NCI-H2081 (cell line): ENCODE measurements at regions not wholly inside any gene's neighbourhood (a gene's known extent, or its start where the extent isn't known, plus 50 kb on each side); places are given as distances from the start of the nearest gene placed in this dataset.
"Not testable (repeated sequence)": the region's sequence is repeated elsewhere in the genome, so short reads cannot be mapped to it uniquely, and the experiment has no call there.

Experiments
- DNase-seq, 2 experiments: peaks; one replicate each; lab custom pipeline; 2025; lab: John Stamatoyannopoulos, UW

GRCh38 chr18:27579364-27579763, 394.3 kb upstream of the CHST9 start:
- no peak for DNase-seq

- no peak for DNase-seq
Observed at GRCh38 chr18:27577752-27578151, 392.6 kb upstream of the CHST9 start.

GRCh38 chr18:27577265-27577664, 392.2 kb upstream of the CHST9 start:
- no peak for DNase-seq

GRCh38 chr18:27567434-27567833, 382.3 kb upstream of the CHST9 start:
- DNase-seq: no peak

- no peak for DNase-seq
Observed at GRCh38 chr18:27564066-27564465, 379.0 kb upstream of the CHST9 start.

- no peak for DNase-seq
Observed at GRCh38 chr18:27558388-27559155, 373.5 kb upstream of the CHST9 start.

GRCh38 chr18:27556741-27557140, 371.6 kb upstream of the CHST9 start:
- no peak for DNase-seq

GRCh38 chr18:27549335-27550039, 364.4 kb upstream of the CHST9 start:
- no peak for DNase-seq

- no peak for DNase-seq
Observed at GRCh38 chr18:27546991-27547390, 361.9 kb upstream of the CHST9 start.

- no peak for DNase-seq
Observed at GRCh38 chr18:27544206-27544605, 359.1 kb upstream of the CHST9 start.

- no peak for DNase-seq
Observed at GRCh38 chr18:27541293-27541692, 356.2 kb upstream of the CHST9 start.

GRCh38 chr18:27540111-27540510, 355.0 kb upstream of the CHST9 start:
- DNase-seq: no peak

GRCh38 chr18:27528925-27529521, 343.9 kb upstream of the CHST9 start:
- no peak for DNase-seq

GRCh38 chr18:27527856-27528255, 342.7 kb upstream of the CHST9 start:
- DNase-seq: no peak

GRCh38 chr18:27520401-27520800, 335.3 kb upstream of the CHST9 start:
- DNase-seq: no peak

GRCh38 chr18:27510036-27510633, 325.0 kb upstream of the CHST9 start:
- not testable (repeated sequence) for DNase-seq

- no peak for DNase-seq
Observed at GRCh38 chr18:27501671-27502070, 316.6 kb upstream of the CHST9 start.

GRCh38 chr18:27500531-27500930, 315.4 kb upstream of the CHST9 start:
- DNase-seq: no peak

- no peak for DNase-seq
Observed at GRCh38 chr18:27497246-27497645, 312.1 kb upstream of the CHST9 start.

GRCh38 chr18:27493182-27493581, 308.1 kb upstream of the CHST9 start:
- DNase-seq: no peak

GRCh38 chr18:27491772-27492171, 306.7 kb upstream of the CHST9 start:
- DNase-seq: no peak

- DNase-seq: no peak
Observed at GRCh38 chr18:27483276-27483675, 298.2 kb upstream of the CHST9 start.

GRCh38 chr18:27478459-27478858, 293.4 kb upstream of the CHST9 start:
- DNase-seq: no peak
